Osteoblast (primary cell): ENCODE measurements at regions not wholly inside any gene's neighbourhood (a gene's known extent, or its start where the extent isn't known, plus 50 kb on each side); places are given as distances from the start of the nearest gene placed in this dataset.
"Not testable (repeated sequence)": the region's sequence is repeated elsewhere in the genome, so short reads cannot be mapped to it uniquely, and the experiment has no call there.

Experiments used
- DNase-seq: peaks from one replicate; pipeline ENCODE4 v3.0.0; 2011; ENCODE audit warnings: low spot score, mixed read lengths; ENCODE audit not compliant: insufficient read length; ENCODE audit errors: missing footprints
- H2AFZ ChIP-seq: 2 replicates; pipeline ENCODE4 v1.6.0; 2011; ENCODE audit warnings: mild to moderate bottlenecking, low read length
- H3K27ac ChIP-seq: 2 replicates; pipeline ENCODE4 v1.5.1; 2011; ENCODE audit warnings: mild to moderate bottlenecking, low read depth, low read length, moderate library complexity
- H3K27me3 ChIP-seq: 2 replicates; pipeline ENCODE4 v1.6.0; 2012; ENCODE audit warnings: mild to moderate bottlenecking, control low read depth, inconsistent platforms, low read length, moderate library complexity; ENCODE audit not compliant: insufficient read depth
- H3K36me3 ChIP-seq: 2 replicates; pipeline ENCODE4 v1.5.1; 2011; ENCODE audit warnings: mild to moderate bottlenecking, low read length, control low read depth, moderate library complexity; ENCODE audit not compliant: insufficient read depth
- H3K4me1 ChIP-seq: 2 replicates; pipeline ENCODE4 v1.5.1; 2011; ENCODE audit warnings: mild to moderate bottlenecking, low read length, control low read depth, moderate library complexity; ENCODE audit not compliant: insufficient read depth
- H3K4me2 ChIP-seq: 2 replicates; pipeline ENCODE4 v1.6.0; 2011; ENCODE audit warnings: mild to moderate bottlenecking, low read length; ENCODE audit not compliant: insufficient read depth
- H3K4me3 ChIP-seq: fragments of 200-600 bp; sonication (generic); 3 replicates; pipeline ENCODE4 v1.5.1; 2012; ENCODE audit warnings: mild to moderate bottlenecking, low read length, inconsistent platforms; ENCODE audit not compliant: insufficient read depth
- H3K79me2 ChIP-seq: 2 replicates; pipeline ENCODE4 v1.6.0; 2012; ENCODE audit warnings: mild to moderate bottlenecking, low read length, control low read depth, inconsistent platforms; ENCODE audit not compliant: insufficient read depth
- H3K9me3 ChIP-seq: 2 replicates; pipeline ENCODE4 v1.5.1; 2011; ENCODE audit warnings: low read depth, low read length, control low read depth
- H4K20me1 ChIP-seq: 2 replicates; pipeline ENCODE4 v1.6.0; 2012; ENCODE audit warnings: mild to moderate bottlenecking, low read length, control low read depth; ENCODE audit not compliant: insufficient read depth
- CTCF ChIP-seq: IDR thresholded peaks from 2 replicates; pipeline ENCODE4 v1.5.1; 2011; ENCODE audit warnings: mild to moderate bottlenecking, low read depth, low read length, moderate library complexity; ENCODE audit errors: extremely low read depth

GRCh38 chr15:81880314-81880713 is 165.5 kb downstream of the MEX3B start:
- Histone ChIP-seq H3K9me3 (no peaks in the 10 kb centered on the region), H3K27ac (no peak overlapping the region), H3K4me3 (no peak overlapping the region), H3K4me2 (no peak overlapping the region), H3K79me2 (no peaks in the 10 kb centered on the region), H3K27me3 (no peaks in the 10 kb centered on the region), H3K36me3 (no peaks in the 10 kb centered on the region), H3K4me1 (peaks cover 11% of the 10 kb centered on the region), H4K20me1 (no peaks in the 10 kb centered on the region), H2AFZ (peak overlapping the region; percentile 35)
- no peak for DNase-seq
- TF ChIP-seq CTCF: no peak

GRCh38 chr15:81875717-81876116 is 170.1 kb downstream of the MEX3B start:
- not testable (repeated sequence) for H3K36me3 ChIP-seq, H4K20me1 ChIP-seq, H3K27me3 ChIP-seq, H3K4me2 ChIP-seq, H2AFZ ChIP-seq, H3K4me3 ChIP-seq, DNase-seq, H3K9me3 ChIP-seq, H3K79me2 ChIP-seq, H3K27ac ChIP-seq
- peaks cover 10% of the 10 kb centered on the region for H3K4me1 ChIP-seq

GRCh38 chr15:81870746-81871106 is 175.1 kb downstream of the MEX3B start:
- not testable (repeated sequence) for H3K4me3 ChIP-seq, DNase-seq, H2AFZ ChIP-seq, H3K4me1 ChIP-seq, H4K20me1 ChIP-seq, H3K27ac ChIP-seq, H3K36me3 ChIP-seq, H3K27me3 ChIP-seq, H3K4me2 ChIP-seq, H3K9me3 ChIP-seq, H3K79me2 ChIP-seq

GRCh38 chr15:81870062-81870745 is 175.6 kb downstream of the MEX3B start:
- H3K4me3 ChIP-seq, H2AFZ ChIP-seq, H4K20me1 ChIP-seq, H3K27ac ChIP-seq, H3K4me1 ChIP-seq, H3K9me3 ChIP-seq, H3K79me2 ChIP-seq, H3K36me3 ChIP-seq, H3K4me2 ChIP-seq, DNase-seq, H3K27me3 ChIP-seq: not testable (repeated sequence)

- H3K9me3 ChIP-seq: no peaks in the 10 kb centered on the region
- no peaks in the 10 kb centered on the region for H3K27me3 ChIP-seq
- no peak overlapping the region for H3K27ac ChIP-seq
- no peaks in the 10 kb centered on the region for H3K36me3 ChIP-seq
- H3K79me2 ChIP-seq: no peaks in the 10 kb centered on the region
- H4K20me1 ChIP-seq: no peaks in the 10 kb centered on the region
- H3K4me1 ChIP-seq: no peaks in the 10 kb centered on the region
- DNase-seq: no peak
- no peak overlapping the region for H3K4me2 ChIP-seq
- TF ChIP-seq CTCF: no peak
- no peak overlapping the region for H3K4me3 ChIP-seq
- H2AFZ ChIP-seq: no peak overlapping the region
These were observed 176.5 kb downstream of the MEX3B start for GRCh38 chr15:81869161-81869954.
